ENCODE measurements at regions not wholly inside any gene's neighbourhood (a gene's known extent, or its start where the extent isn't known, plus 50 kb on each side); places are given as distances from the start of the nearest gene placed in this dataset.
A peak's percentile ranks its signal among the peaks of the same experiment; 100 is the strongest.
"Not testable (repeated sequence)": the region's sequence is repeated elsewhere in the genome, so short reads cannot be mapped to it uniquely, and the experiment has no call there.

DNA sequence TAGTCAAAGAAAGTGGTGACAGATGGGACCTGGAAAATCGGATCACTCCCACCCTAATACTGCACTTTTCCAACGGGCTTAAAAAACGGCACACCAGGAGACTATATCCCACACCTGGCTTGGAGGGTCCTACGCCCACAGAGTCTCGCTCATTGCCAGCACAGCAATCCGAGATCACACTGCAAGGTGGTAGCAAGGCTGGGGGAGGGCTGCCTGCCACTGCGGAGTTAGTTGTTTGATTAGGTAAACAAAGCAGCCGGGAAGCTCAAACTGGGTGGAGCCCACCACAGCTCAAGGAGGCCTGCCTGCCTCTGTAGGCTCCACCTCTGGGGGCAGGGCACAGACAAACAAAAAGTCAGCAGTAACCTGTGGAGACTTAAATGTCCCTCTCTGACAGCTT, 590.0 kb upstream of the ID4 start:
- not testable (repeated sequence) for DNase-seq (ENCODE audit: low read depth)

- not testable (repeated sequence) for DNase-seq (ENCODE audit: low read depth)
These were observed 581.0 kb upstream of the ID4 start for GRCh38 chr6:19256123-19256522.

GRCh38 chr6:19261642-19262041, 575.5 kb upstream of the ID4 start:
- no peak for DNase-seq (ENCODE audit: low read depth)

DNA sequence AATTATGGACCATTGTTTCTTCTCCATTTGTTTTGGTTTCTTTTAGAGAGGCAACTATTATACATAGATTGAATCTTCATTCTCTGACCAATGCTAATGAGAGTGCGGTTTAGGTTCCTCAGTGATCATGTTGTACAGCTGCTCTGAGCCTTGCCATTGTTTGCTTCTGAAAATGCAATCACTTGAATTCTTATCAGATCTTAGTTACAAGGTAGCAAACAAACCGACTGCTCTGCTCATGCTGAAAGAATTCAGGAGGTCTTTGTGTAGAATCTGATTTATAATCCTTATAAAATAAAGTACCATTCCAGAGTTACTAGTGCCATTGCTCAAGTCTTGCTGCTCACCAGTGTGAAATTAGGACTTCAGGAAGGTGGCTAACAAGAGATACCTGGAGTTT, 569.1 kb upstream of the ID4 start:
- no peak for DNase-seq (ENCODE audit: low read depth)

- no peak for DNase-seq (ENCODE audit: low read depth)
These were observed 568.5 kb upstream of the ID4 start for GRCh38 chr6:19268718-19269117.

GRCh38 chr6:19269341-19269898, 567.8 kb upstream of the ID4 start:
- no peak for DNase-seq (ENCODE audit: low read depth)

DNA sequence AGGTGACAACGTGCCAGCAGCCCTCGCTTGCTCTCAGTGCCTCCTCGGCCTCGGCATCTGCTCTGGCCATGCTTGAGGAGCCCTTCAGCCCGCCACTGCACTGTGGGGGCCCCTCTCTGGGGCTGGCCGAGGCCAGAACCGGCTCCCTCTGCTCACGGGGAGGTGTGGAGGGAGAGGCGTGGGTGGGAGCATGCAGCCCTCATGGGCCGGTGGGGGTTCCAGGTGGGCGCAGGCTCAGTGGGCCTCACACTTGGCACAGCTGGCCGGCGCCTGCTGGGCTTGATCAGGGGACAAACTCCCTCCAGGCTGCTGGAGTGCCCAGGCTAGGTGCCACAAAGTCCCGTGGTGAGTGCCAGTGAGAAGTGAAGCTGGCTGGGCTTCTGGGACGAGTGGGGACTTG, 566.6 kb upstream of the ID4 start:
- DNase-seq (ENCODE audit: low read depth): no peak

DNA sequence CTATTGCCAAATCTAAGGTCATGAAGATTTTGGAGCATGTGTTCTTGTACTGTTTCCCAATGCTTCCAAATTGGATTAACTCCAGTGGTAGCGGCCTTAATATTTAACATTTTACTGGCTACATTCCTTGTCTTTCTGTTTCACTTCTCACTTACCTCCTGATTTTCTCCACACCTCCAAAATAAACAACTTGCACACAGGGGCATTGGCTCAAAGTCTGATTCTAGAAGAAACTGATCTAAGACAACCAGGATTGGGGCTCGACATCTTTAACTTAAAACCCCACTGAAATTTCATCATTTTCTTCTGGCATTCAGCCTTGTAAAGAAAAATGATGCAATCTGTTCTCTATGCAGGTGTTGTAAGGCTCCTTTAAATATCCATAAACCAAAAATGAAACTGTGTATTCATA, 557.9 kb upstream of the ID4 start:
- DNase-seq (ENCODE audit: low read depth): no peak

GRCh38 chr6:19287928-19288327, 549.2 kb upstream of the ID4 start:
- DNase-seq (ENCODE audit: low read depth): no peak

DNA sequence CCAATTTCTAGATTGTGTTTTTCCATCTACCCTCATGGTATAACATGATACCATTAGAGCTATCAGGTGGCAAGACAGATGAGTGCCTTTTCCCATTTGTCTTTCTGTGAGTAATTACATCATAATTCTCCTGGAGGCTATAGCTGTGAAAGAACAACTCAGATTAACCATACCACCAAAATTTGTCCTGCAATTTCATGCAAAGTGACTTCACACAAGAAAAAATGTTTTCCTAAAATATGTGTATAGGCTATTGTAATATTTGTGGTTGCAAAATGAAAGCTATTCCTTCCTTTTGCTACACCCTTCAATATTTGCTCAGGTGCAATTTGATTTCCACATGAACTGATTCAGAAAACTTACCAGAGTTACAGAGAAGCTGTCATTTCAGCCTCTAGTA, 547.7 kb upstream of the ID4 start:
- no peak for DNase-seq (ENCODE audit: low read depth)

- DNase-seq (ENCODE audit: low read depth): no peak
These were observed 539.3 kb upstream of the ID4 start for GRCh38 chr6:19297880-19298279.

DNA sequence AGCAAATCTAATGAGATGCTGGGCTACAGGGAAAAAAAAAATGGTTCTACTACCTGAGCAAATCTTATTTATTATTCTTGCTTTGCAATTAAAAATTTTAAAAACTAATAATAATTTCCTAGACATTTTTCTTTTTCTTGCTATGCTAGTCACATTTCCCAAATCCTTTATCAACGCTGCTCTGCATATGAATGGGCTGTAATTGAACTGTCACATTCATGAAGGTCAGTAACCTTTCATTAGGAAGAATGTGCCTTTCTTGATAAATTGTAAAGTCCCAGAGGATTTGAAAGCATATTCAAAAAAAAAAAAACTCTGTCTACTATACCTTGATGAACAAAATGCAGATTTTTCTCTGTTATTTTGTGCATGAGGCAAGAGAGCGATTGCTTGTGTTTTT, 538.7 kb upstream of the ID4 start:
- DNase-seq (ENCODE audit: low read depth): no peak

- DNase-seq (ENCODE audit: low read depth): no peak
These were observed 538.0 kb upstream of the ID4 start for GRCh38 chr6:19299129-19299528.

DNA sequence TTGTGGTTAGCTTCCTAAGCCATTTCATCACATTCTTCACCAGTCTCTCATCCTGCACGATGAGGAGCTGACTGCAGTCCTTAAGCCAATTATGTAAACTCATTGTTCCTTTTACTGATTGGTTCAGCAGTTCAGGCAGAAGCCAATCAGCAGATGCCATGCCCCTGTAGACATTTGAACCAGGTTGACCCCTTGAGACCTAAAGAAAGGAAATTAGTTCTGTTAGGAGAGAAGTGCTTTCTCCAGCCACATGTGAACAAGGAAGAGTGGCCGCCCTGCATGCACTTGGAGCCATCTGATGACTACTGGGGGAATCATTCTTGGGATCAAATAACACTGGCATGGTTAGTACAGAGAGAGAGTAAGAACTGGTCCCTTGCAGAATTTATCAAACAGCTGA, 535.2 kb upstream of the ID4 start:
- peak; percentile 29 for DNase-seq (ENCODE audit: low read depth)

DNA sequence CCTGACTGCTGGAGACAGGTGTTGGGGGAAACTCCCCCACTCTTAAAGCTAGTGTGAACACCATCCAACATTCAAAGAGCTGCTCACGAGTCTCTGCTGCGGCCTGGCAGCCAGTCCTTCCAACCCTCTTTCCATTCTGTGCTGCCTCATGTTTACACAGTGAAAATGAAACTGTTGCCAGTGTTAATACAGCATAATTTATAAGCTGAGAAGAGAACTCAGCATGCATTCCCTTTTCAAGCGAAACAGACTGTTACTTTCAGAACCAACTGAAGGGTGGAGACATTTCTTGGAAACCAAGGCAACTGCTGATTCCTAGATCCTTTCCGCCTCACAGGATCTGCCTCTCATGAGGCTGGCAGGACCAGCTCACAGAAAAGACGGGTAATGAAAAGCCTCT, 533.8 kb upstream of the ID4 start:
- no peak for DNase-seq (ENCODE audit: low read depth)

GRCh38 chr6:19309661-19310060, 527.5 kb upstream of the ID4 start:
- DNase-seq (ENCODE audit: low read depth): no peak

DNA sequence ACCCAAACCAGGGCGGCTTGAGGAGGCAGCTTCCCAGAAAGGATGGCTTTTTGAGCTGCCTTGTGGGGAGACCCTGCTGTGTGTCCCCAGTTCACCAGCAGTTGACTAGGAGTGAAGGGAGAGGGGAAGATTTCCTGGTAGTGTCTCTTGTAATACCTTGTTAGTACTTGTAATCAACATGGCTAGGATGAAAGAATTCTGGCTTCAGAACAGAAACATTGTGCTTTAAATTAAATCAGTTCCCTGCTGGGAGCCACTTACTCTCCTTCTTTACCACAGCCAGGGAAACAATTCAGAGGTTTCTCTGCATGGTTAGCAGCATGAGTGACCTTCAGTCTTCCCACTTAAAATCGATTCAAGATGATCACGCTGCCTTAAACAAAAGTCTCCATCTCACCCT, 525.4 kb upstream of the ID4 start:
- DNase-seq (ENCODE audit: low read depth): no peak

GRCh38 chr6:19312241-19312978, 524.8 kb upstream of the ID4 start:
- DNase-seq (ENCODE audit: low read depth): no peak

DNA sequence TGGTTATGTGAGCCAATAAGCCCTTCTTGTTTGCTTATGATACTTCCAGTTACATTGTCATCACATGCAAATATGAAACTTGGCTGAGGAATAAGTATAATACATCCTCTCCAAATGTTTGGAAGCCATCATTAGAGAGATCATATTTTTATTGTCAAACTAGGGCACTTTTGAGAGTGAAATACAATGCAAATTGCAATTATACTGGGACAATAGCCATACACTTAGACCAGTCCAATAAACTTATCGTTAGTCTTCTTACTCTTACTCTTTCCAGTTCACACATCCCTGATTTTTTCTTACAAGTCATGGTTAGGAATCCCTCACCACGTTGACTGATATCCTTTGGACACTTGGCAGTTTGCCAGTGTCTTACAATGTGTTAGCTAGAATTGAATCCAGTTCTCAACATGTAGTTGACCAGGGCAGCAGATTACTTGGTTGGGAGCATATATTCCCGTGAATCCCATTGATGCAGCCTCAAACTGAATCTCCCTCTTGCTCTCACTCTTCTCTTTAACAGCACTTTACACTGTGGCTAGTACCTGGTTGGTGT, 519.7 kb upstream of the ID4 start:
- no peak for DNase-seq (ENCODE audit: low read depth)

DNA sequence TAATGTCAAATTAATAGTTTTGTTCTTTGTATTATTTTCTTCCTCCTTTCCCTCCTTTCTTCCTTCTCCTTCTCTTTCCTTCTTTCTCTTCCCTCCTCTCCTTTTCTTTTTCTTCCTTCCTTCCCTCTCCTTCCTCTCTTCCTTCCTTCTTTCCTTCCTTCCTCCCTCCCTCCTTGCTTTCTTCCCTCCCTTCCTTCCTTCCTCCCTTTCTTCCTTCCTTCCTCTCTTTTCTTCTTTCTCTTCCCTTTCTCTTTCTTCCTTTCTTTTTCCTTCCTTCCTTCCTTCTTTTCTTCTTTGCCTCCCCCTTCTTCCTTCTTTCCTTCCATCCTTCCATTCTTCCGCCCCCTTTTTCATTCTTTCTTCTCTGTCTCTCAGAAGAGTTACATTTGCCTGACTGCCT, 518.2 kb upstream of the ID4 start:
- no peak for DNase-seq (ENCODE audit: low read depth)

DNA sequence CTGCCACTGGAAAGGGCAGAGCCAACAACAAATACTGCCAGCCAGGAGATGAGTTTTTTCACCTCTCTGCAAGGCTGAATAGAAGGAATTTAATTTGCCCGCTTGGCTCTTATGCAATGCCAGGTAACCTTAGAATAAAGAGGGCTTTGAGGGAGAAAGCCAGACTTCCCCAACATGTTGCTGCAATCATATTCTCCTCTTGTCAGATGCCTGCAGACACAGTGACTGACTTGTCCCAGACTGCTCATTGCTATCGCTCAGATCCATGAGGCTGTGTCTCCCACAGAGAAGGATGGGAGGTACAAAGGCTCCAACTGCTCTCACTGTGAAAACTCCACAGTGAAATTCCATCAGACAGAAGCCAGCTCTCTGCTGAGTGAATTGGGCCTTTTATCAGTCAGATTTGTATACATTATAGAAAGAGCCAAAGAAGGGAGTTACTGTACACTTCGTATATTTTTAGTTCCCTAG, 517.0 kb upstream of the ID4 start:
- no peak for DNase-seq (ENCODE audit: low read depth)

DNA sequence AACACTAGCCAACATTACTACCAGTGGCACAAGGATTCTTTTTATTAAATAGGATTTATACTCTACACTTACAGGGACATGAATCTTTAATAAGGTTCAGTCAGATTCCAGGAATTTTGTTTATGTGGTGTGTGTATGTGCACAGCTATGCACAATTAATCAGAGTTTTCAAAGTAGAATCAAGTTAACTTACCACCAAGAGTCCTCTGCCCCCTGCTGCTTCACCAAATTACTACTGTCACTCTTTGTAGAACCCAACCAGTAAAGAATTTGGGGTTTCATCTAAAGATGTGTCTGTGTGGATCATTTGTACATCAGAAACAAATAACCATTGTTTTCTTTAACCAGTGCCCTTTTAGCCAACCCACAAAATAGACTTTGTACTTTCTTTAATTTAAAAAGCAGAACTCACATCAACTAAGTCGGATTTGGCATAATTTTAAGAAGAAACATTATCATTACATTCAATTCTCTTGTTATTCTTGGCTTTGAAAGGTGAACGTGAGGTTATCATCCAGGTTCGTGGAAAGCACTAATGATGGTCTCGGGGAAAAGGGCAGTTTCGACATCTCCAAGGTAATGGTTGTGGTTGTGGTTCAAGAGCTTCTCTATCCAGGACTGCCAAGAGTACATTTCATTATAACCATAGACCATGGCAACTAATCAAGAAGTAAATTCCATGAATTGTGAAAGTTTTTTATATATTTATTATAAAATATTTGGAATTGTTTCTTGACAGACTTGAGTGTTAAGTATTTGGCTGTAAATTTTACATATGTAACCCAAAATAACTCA, 514.3 kb upstream of the ID4 start:
- DNase-seq (ENCODE audit: low read depth): peak; percentile 54

DNA sequence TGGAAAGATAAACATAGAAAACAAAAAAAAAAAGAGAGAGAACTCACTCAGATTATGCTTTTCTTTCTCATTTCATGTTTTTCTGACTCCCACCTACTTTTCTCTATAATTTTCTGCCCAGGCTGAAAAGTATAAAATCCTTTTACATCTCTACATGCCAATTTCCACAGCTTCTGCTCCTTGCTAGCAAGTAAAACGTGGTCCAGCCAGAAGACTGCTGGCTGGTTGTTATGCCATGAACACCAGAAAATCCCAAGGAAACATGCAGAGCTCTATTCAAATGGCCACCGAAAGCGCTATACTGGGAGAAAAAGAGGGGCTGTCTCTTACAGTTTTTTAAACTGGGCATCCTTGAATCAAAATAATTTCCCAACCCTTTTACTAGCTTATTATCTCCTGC, 512.8 kb upstream of the ID4 start:
- no peak for DNase-seq (ENCODE audit: low read depth)

Data from EH (cell line).